ENCODE measurements at regions not wholly inside any gene's neighbourhood (a gene's known extent, or its start where the extent isn't known, plus 50 kb on each side); places are given as distances from the start of the nearest gene placed in this dataset.

GRCh38 chr6:23368557-23368956, 757.5 kb upstream of the NRSN1 start:
- no peak for DNase-seq (ENCODE audit: low read depth)

- no peak for DNase-seq (ENCODE audit: low read depth)
These were observed 756.0 kb upstream of the NRSN1 start for GRCh38 chr6:23370051-23370450.

GRCh38 chr6:23371132-23371915, 754.7 kb upstream of the NRSN1 start:
- DNase-seq (ENCODE audit: low read depth), result no peak

GRCh38 chr6:23377830-23378229, 748.2 kb upstream of the NRSN1 start:
- no peak for DNase-seq (ENCODE audit: low read depth)

GRCh38 chr6:23380465-23380864, 745.5 kb upstream of the NRSN1 start:
- DNase-seq (ENCODE audit: low read depth), result no peak

- no peak for DNase-seq (ENCODE audit: low read depth)
These were observed 737.8 kb upstream of the NRSN1 start for GRCh38 chr6:23388086-23388783.

GRCh38 chr6:23389386-23389785, 736.6 kb upstream of the NRSN1 start:
- no peak for DNase-seq (ENCODE audit: low read depth)

- DNase-seq (ENCODE audit: low read depth), result no peak
These were observed 735.8 kb upstream of the NRSN1 start for GRCh38 chr6:23390221-23390620.

- DNase-seq (ENCODE audit: low read depth), result no peak
These were observed 731.3 kb upstream of the NRSN1 start for GRCh38 chr6:23394681-23395080.

- no peak for DNase-seq (ENCODE audit: low read depth)
These were observed 730.6 kb upstream of the NRSN1 start for GRCh38 chr6:23395381-23395780.

GRCh38 chr6:23396949-23397348, 729.1 kb upstream of the NRSN1 start:
- no peak for DNase-seq (ENCODE audit: low read depth)

- no peak for DNase-seq (ENCODE audit: low read depth)
These were observed 722.6 kb upstream of the NRSN1 start for GRCh38 chr6:23403460-23403859.

GRCh38 chr6:23409531-23409930, 716.5 kb upstream of the NRSN1 start:
- no peak for DNase-seq (ENCODE audit: low read depth)

- no peak for DNase-seq (ENCODE audit: low read depth)
These were observed 715.6 kb upstream of the NRSN1 start for GRCh38 chr6:23410439-23410838.

- DNase-seq (ENCODE audit: low read depth), result no peak
These were observed 713.2 kb upstream of the NRSN1 start for GRCh38 chr6:23412770-23413169.

GRCh38 chr6:23413327-23414050, 712.5 kb upstream of the NRSN1 start:
- DNase-seq (ENCODE audit: low read depth), result no peak

GRCh38 chr6:23414051-23414445, 712.0 kb upstream of the NRSN1 start:
- DNase-seq (ENCODE audit: low read depth), result peak; percentile 34

- no peak for DNase-seq (ENCODE audit: low read depth)
These were observed 711.1 kb upstream of the NRSN1 start for GRCh38 chr6:23414922-23415321.

GRCh38 chr6:23415819-23416427, 710.1 kb upstream of the NRSN1 start:
- DNase-seq (ENCODE audit: low read depth), result no peak

- DNase-seq (ENCODE audit: low read depth), result no peak
These were observed 708.9 kb upstream of the NRSN1 start for GRCh38 chr6:23417133-23417532.

GRCh38 chr6:23418095-23418494, 707.9 kb upstream of the NRSN1 start:
- no peak for DNase-seq (ENCODE audit: low read depth)

GRCh38 chr6:23419046-23419445, 707.0 kb upstream of the NRSN1 start:
- no peak for DNase-seq (ENCODE audit: low read depth)

All from CMK (cell line).